HG03457 (cell line): ENCODE measurements at regions not wholly inside any gene's neighbourhood (a gene's known extent, or its start where the extent isn't known, plus 50 kb on each side); places are given as distances from the start of the nearest gene placed in this dataset.
"Not testable (repeated sequence)": the region's sequence is repeated elsewhere in the genome, so short reads cannot be mapped to it uniquely, and the experiment has no call there.

Experiments
- ATAC-seq: cut with Tn5 transposase; IDR thresholded peaks from one replicate; pipeline ENCODE4 v1.9.1; 2021; ENCODE audit warnings: moderate number of reproducible peaks; ENCODE audit not compliant: unreplicated experiment

- no peak for ATAC-seq
These were observed 167.0 kb downstream of the ERMARD start for GRCh38 chr6:169918239-169918953.

GRCh38 chr6:169917153-169917552 is 165.7 kb downstream of the ERMARD start:
- ATAC-seq: no peak

DNA sequence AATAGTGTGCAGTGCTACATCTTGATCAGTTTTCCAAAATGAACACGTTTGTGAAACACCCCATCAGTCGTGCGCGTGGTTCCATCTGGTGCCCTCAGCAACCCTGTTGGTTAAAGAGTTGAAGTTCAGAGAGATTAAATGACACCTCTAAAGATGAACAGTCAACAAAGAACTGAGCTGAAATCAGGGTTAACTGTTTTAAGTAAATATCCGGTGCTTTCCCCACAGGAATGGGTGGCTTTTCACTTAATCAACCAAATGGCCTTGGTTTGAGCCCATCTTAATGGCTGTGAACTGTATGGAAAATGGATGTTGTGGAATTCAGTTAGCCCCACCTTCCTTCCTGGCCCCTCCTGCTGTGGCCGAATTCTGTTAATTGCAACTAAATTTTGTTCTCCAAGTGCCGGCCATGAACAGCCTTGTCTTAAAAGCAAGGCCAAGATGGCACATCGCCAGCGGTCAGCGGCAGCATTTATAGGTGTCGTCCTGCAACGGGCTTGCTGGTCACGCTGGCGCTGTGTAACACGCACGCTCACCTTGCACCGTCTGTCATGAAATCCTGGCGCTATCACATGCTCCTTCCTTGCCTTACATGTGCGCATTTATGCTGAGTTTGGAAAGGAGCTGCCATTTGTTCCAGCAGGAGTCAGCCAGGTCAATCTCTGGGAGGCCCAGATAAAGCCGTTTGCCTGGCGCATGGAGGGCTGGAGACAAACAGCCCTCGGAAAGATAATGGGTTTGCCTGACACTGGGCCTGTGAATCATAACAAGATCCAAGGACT is 164.5 kb downstream of the ERMARD start:
- no peak for ATAC-seq

DNA sequence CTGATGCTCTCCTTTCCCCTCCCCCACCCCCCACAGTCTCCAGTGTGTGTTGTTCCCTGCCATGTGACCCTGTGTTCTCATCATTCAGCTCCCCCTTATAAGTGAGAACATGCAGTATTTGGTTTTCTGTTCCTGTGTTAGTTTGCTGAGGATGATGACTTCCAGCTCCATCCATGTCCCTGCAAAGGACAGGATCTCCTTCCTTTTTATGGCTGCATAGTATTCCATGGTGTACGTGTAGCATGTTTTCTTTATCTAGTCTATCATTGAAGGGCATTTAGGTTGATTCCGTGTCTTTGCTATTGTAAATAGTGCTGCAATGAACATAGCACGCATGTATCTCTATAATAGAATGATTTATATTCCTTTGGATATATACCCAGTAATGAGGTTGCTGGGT is 162.3 kb downstream of the ERMARD start:
- not testable (repeated sequence) for ATAC-seq

GRCh38 chr6:169913096-169913638 is 161.7 kb downstream of the ERMARD start:
- ATAC-seq: no peak

DNA sequence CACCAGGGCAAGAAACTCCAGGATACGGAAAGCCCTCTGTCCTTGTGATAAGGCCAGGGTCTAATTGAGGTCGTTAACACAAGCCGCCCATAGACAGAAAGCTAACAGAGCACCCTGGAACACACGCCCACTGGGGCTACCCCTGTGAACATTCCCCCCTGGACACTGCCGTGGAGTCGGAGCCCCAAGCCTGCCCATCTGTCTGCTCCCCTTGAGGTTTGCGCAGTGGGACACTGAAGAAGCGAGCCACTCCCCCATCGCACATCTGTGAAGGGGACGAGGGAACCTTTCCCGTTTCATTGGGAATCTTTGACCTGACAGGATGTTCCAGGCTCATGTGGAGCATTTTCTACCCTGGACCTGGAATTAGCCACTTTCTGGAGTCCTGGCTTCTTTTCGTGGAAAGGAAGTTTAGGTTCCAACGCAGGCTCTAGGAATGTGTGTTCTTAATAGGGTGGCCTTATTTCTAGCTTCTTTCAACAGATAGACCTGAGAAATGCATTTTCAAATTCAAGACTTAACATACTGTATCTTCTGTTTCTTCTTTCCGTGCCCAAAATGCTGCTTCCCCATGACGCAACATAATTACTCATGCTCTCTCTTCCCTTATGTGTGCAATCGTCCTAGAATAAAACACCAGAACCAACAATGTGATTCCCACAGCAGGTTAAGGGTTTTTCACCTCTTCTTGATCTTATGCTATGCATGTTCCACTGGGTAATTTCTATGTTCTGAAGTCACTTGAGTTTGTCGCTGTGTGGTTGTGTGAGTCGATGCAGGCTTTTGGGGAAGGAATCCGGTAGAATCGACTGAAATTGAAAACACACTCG is 161.1 kb downstream of the ERMARD start:
- no peak for ATAC-seq

GRCh38 chr6:169911264-169912263 is 160.1 kb downstream of the ERMARD start:
- no peak for ATAC-seq

DNA sequence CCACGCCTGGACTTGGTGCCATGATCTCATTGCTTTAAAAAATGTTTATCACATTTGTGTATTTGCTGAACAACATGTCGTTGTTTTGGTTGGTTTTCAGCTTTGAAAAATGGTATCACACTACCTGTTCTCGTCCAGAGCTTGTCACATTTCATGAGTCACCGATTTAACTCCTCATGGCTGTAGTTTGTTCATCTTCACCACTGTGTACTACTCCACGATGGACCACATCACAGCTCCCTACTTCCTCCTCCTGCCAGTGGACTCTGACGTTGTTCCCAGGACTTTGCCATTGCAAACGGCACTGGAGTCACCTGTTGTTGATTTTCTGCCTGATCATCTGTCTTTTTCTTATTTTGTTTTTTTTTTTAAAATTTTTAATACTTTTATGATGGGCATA is 157.7 kb downstream of the ERMARD start:
- ATAC-seq: no peak

DNA sequence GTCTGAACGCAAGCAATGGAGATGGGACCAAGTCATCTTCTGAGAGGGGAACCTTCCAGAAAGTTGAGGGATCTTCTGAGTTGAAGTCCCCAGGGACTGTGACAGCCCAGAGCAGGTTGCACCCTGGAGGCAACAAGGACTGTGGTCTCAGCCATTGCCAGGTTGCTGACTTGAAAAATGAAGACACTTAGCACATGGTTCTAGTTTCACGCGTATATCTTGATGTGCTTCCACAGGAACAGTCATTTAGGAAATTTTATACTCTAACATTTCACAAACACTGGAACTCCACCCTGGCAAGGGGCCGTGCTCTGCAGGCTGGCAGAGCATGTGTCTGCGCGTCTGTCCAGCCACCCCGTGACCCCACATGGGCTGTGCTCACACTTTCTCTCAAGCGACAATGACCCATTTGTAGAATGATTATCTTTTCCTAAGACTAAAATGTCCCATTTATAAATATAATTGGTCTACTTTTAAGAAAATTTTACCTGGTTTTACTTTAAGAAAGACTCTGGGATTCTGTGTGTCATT is 157.0 kb downstream of the ERMARD start:
- no peak for ATAC-seq

DNA sequence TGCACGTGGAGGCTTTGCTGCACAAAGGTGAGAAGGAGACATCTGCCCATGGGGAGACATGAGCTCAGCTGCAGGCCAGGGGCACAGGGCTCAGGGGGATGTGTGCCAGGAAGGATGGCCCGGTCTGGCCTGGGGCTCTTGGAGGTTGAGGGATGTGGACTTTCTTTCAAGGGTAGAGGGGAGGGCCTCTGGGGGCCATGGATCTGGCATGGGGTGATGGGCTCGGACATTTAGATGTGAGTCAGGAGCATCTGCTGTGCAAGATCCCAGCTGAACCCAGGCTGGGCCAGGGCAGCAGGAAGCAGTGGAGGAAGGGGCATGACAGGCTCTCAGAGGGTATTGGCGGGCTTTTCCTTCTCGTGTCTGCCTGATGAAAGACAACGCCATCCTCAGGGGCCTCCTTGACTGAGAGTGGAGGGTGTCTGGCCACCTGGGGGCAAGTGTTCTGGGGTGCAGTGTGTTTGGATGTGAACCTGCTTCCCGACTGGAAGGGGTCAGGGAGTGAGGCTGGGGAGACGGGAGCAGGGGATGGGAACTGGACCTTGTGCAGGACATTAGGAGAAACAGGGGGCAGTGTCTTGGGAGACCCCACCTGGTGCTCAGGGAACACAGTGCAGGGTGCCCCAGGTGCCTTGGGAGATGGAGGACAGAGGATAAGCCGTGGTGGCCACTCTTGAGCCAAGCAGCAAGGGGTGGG is 156.1 kb downstream of the ERMARD start:
- no peak for ATAC-seq

GRCh38 chr6:169906688-169907418 is 155.4 kb downstream of the ERMARD start:
- ATAC-seq: no peak

- ATAC-seq: no peak
These were observed 154.7 kb downstream of the ERMARD start for GRCh38 chr6:169906004-169906687.

DNA sequence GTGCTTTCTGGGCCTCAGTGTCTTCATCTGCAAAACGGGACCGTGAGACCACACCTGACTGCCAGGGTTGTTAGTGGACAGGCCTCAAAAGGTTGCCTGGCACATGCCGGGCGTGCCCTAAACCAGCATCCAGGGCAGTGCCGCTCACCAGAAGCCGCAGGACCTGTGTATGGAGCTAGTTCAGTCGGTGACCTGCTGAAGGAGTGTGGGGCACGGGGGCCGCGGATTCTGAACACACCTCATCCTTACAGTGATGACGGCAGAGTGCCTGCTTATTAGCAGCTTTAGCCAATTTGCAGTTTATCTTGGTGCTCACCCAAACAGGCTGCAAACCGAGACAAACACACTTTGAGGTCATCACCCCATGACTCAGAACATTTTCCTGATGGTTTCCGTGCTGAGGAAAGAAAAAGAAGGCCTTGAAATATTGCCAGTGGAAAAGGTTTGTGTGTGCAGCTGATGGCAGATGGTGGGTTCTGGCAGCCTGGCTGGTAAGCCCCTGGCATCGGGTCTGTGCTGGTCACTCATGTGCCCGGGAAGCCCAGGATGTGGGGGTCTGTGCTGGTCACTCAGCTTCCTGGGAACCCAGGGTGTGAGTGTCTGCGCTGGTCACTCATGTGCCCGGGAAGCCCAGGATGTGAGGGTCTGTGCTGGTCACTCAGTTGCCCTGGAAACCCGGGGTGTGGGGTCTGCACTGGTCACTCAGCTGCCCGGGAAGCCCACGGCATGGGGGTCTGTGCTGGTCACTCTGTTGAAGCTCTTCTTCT is 153.8 kb downstream of the ERMARD start:
- ATAC-seq: no peak

- ATAC-seq: no peak
These were observed 152.9 kb downstream of the ERMARD start for GRCh38 chr6:169904051-169904922.

GRCh38 chr6:169903122-169903521 is 151.7 kb downstream of the ERMARD start:
- no peak for ATAC-seq

GRCh38 chr6:169902604-169903003 is 151.2 kb downstream of the ERMARD start:
- no peak for ATAC-seq
